H1 (cell line): ENCODE measurements at regions not wholly inside any gene's neighbourhood (a gene's known extent, or its start where the extent isn't known, plus 50 kb on each side); places are given as distances from the start of the nearest gene placed in this dataset.

ENCODE experiments used
- BCL11A ChIP-seq, 2 experiments: IDR thresholded peaks; one replicate each; pipeline ENCODE4 v1.6.1; 2011; ENCODE audit warnings: low read depth in 2 of 2, low read length in 2 of 2, mild to moderate bottlenecking in 2 of 2
- CEBPB ChIP-seq: IDR thresholded peaks from 2 replicates; pipeline ENCODE4 v1.6.1; 2012; ENCODE audit warnings: low read depth, low read length
- CHD1 ChIP-seq: IDR thresholded peaks from 2 replicates; pipeline ENCODE4 v1.6.1; 2012; ENCODE audit warnings: low read depth, low read length, improper control_type of control experiment
- EP300 ChIP-seq, 2 experiments: IDR thresholded peaks; 1 replicate in 1 of 2; 2 replicates in 1 of 2; pipeline ENCODE4 v1.6.1; 2011 to 2012; ENCODE audit warnings: low read depth in 2 of 2, low read length in 2 of 2, mild to moderate bottlenecking in 2 of 2, borderline replicate concordance in 1 of 2, inconsistent platforms in 1 of 2, moderate library complexity in 1 of 2
- EZH2 ChIP-seq: fragments of 200-600 bp; sonication (generic); IDR thresholded peaks from 2 replicates; pipeline ENCODE4 v1.7.1; 2012; ENCODE audit warnings: low read depth, mild to moderate bottlenecking, moderate library complexity, low read length, inconsistent platforms; ENCODE audit not compliant: severe bottlenecking
- HDAC2 ChIP-seq, 2 experiments: fragments of 300-600 bp in 1 of 2; sonication (generic) in 1 of 2; IDR thresholded peaks; 2 replicates each; pipeline ENCODE4 v1.6.1; 2011 to 2012; ENCODE audit warnings: low read depth in 2 of 2, low read length in 2 of 2, mild to moderate bottlenecking in 2 of 2, moderate library complexity in 2 of 2, borderline replicate concordance in 1 of 2, inconsistent platforms in 1 of 2
- NRF1 ChIP-seq: IDR thresholded peaks from 2 replicates; pipeline ENCODE4 v1.6.1; 2011; ENCODE audit warnings: mild to moderate bottlenecking, low read depth, low read length, improper control_type of control experiment
- PHF8 ChIP-seq: fragments of 200-600 bp; sonication (generic); conservative IDR thresholded peaks from 2 replicates; pipeline ENCODE4 v1.7.1; 2012; ENCODE audit warnings: low read depth, mild to moderate bottlenecking, inconsistent platforms, low read length, moderate library complexity
- POLR2A ChIP-seq, 2 experiments: IDR thresholded peaks; 1 replicate in 1 of 2; 2 replicates in 1 of 2; pipeline ENCODE4 v1.6.1; 2011; ENCODE audit warnings: low read depth in 2 of 2, low read length in 2 of 2, mild to moderate bottlenecking in 2 of 2; ENCODE audit errors: control extremely low read depth in 1 of 2
- RFX5 ChIP-seq: IDR thresholded peaks from 2 replicates; pipeline ENCODE4 v1.6.1; 2011; ENCODE audit warnings: low read depth, low read length, improper control_type of control experiment, borderline replicate concordance
- TAF1 ChIP-seq: IDR thresholded peaks from 2 replicates; pipeline ENCODE4 v1.6.1; 2011; ENCODE audit warnings: mild to moderate bottlenecking, low read depth, low read length
- TF ChIP-seq, protein P1 (sequence below), 3 experiments: IDR thresholded peaks; 1 replicate in 2 of 3; 2 replicates in 1 of 3; pipeline versions ENCODE4 v1.5.1 to v1.6.1; 2011; ENCODE audit warnings: low read length in 3 of 3, mild to moderate bottlenecking in 3 of 3, inconsistent platforms in 2 of 3, low read depth in 1 of 3, moderate library complexity in 1 of 3; ENCODE audit not compliant: insufficient read depth in 1 of 3; ENCODE audit errors: control extremely low read depth in 1 of 3

DNA sequence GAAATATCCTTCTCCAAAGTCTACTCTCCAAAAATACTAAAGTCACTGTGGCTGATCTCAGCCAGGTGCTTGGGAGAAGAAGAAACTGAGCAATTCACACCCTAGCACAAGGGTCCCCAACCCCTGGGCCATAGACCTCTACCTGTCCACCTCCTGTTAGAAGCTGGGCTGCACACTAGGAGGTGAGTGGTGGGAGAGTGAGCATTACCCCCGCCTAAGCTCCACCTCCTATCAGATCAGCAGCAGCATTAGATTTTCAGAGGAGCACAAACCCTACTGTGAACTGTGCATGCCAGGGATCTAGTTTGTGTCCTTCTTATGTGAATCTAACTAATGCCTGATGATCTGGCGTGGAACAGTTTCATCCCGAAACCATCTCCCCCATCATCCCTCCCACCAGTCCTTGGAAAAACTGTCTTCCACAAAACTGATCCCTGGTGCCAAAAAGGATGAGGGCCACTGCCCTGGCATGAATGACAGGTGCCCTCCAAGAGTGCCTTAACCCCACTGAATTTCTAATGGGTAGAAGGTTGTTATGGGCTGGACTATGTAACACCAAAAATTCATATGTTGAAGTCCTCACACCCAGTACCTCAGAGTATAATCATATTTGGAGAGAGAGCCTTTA lies 109.2 kb upstream of the CDYL start:
- TF ChIP-seq EP300 (IDR thresholded peaks at IDR 0.05; ENCODE audit: borderline replicate concordance in 1 of 2, low read depth in 2 of 2, low read length in 2 of 2) (no peak), HDAC2 (IDR thresholded peaks at IDR 0.05; ENCODE audit: borderline replicate concordance in 1 of 2, low read depth in 2 of 2, low read length in 2 of 2) (no peak), BCL11A (IDR thresholded peaks at IDR 0.05; ENCODE audit: low read depth in 2 of 2, low read length in 2 of 2) (no peak), POLR2A (IDR thresholded peaks at IDR 0.05; ENCODE audit: control extremely low read depth in 1 of 2, low read depth in 2 of 2, low read length in 2 of 2) (no peak), NRF1 (no peak), RFX5 (no peak), EZH2 (no peak), PHF8 (no peak), CHD1 (no peak), CEBPB (no peak), TAF1 (no peak)
- TF ChIP-seq, protein P1, sequence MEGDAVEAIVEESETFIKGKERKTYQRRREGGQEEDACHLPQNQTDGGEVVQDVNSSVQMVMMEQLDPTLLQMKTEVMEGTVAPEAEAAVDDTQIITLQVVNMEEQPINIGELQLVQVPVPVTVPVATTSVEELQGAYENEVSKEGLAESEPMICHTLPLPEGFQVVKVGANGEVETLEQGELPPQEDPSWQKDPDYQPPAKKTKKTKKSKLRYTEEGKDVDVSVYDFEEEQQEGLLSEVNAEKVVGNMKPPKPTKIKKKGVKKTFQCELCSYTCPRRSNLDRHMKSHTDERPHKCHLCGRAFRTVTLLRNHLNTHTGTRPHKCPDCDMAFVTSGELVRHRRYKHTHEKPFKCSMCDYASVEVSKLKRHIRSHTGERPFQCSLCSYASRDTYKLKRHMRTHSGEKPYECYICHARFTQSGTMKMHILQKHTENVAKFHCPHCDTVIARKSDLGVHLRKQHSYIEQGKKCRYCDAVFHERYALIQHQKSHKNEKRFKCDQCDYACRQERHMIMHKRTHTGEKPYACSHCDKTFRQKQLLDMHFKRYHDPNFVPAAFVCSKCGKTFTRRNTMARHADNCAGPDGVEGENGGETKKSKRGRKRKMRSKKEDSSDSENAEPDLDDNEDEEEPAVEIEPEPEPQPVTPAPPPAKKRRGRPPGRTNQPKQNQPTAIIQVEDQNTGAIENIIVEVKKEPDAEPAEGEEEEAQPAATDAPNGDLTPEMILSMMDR (IDR thresholded peaks at IDR 0.05; ENCODE audit: control extremely low read depth in 1 of 3, insufficient read depth in 1 of 3, low read depth in 1 of 3, low read length in 3 of 3), result no peak
